KMS-11 (cell line): ENCODE measurements at regions not wholly inside any gene's neighbourhood (a gene's known extent, or its start where the extent isn't known, plus 50 kb on each side); places are given as distances from the start of the nearest gene placed in this dataset.

ENCODE experiments used
- H2AFZ ChIP-seq: fragments of 200-600 bp; sonication (generic); 2 replicates; pipeline ENCODE4 v1.6.1; 2016; ENCODE audit warnings: antibody characterized with exemption, mixed run types, low read depth
- H3K27ac ChIP-seq: fragments of 200-600 bp; sonication (generic); 2 replicates; pipeline ENCODE4 v1.6.1; 2016; ENCODE audit warnings: mild to moderate bottlenecking, mixed run types
- H3K27me3 ChIP-seq: fragments of 200-600 bp; sonication (generic); 2 replicates; pipeline ENCODE4 v1.6.1; 2017; ENCODE audit warnings: mild to moderate bottlenecking, low read depth, mixed run types, moderate library complexity; ENCODE audit not compliant: insufficient read depth
- H3K36me3 ChIP-seq: fragments of 200-600 bp; sonication (generic); 2 replicates; pipeline ENCODE4 v1.6.1; 2017; ENCODE audit warnings: mild to moderate bottlenecking, mixed run types; ENCODE audit not compliant: insufficient read depth
- H3K4me1 ChIP-seq: fragments of 200-600 bp; sonication (generic); 2 replicates; pipeline ENCODE4 v1.6.1; 2016; ENCODE audit warnings: mild to moderate bottlenecking, low read depth, mixed run types; ENCODE audit not compliant: poor library complexity, severe bottlenecking
- H3K4me2 ChIP-seq: fragments of 200-600 bp; sonication (generic); 2 replicates; pipeline ENCODE4 v1.7.0; 2016; ENCODE audit warnings: mild to moderate bottlenecking, mixed run types
- H3K4me3 ChIP-seq: fragments of 200-600 bp; sonication (generic); IDR thresholded peaks from 2 replicates; pipeline ENCODE4 v1.6.1; 2017; ENCODE audit warnings: low read depth, low read length, mixed read lengths; ENCODE audit not compliant: insufficient read depth
- H3K79me2 ChIP-seq: fragments of 200-600 bp; sonication (generic); 2 replicates; pipeline ENCODE4 v1.6.1; 2016; ENCODE audit warnings: low read depth, mixed run types; ENCODE audit not compliant: insufficient read depth
- H3K9ac ChIP-seq: fragments of 200-600 bp; sonication (generic); 2 replicates; pipeline ENCODE4 v1.6.1; 2016; ENCODE audit warnings: mild to moderate bottlenecking, mixed run types
- H4K20me1 ChIP-seq: fragments of 200-600 bp; sonication (generic); 2 replicates; pipeline ENCODE4 v1.6.1; 2016; ENCODE audit warnings: mild to moderate bottlenecking, mixed run types; ENCODE audit not compliant: insufficient read depth
- TF ChIP-seq, protein P1 (sequence below): fragments of 200-600 bp; sonication (generic); conservative IDR thresholded peaks from 2 replicates; pipeline ENCODE4 v1.6.1; 2017; ENCODE audit warnings: low read depth, mild to moderate bottlenecking, antibody characterized with exemption, low read length, moderate library complexity, mixed read lengths

- no peak overlapping the region for H3K9ac ChIP-seq
- H3K4me3 ChIP-seq, result no peak overlapping the region
- H3K36me3 ChIP-seq, result no peaks in the 10 kb centered on the region
- no peaks in the 10 kb centered on the region for H4K20me1 ChIP-seq
- H3K4me1 ChIP-seq, result no peaks in the 10 kb centered on the region
- TF ChIP-seq, protein P1, sequence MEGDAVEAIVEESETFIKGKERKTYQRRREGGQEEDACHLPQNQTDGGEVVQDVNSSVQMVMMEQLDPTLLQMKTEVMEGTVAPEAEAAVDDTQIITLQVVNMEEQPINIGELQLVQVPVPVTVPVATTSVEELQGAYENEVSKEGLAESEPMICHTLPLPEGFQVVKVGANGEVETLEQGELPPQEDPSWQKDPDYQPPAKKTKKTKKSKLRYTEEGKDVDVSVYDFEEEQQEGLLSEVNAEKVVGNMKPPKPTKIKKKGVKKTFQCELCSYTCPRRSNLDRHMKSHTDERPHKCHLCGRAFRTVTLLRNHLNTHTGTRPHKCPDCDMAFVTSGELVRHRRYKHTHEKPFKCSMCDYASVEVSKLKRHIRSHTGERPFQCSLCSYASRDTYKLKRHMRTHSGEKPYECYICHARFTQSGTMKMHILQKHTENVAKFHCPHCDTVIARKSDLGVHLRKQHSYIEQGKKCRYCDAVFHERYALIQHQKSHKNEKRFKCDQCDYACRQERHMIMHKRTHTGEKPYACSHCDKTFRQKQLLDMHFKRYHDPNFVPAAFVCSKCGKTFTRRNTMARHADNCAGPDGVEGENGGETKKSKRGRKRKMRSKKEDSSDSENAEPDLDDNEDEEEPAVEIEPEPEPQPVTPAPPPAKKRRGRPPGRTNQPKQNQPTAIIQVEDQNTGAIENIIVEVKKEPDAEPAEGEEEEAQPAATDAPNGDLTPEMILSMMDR, result no peak
- H2AFZ ChIP-seq, result no peak overlapping the region
- no peak overlapping the region for H3K4me2 ChIP-seq
- H3K27me3 ChIP-seq, result no peaks in the 10 kb centered on the region
- no peaks in the 10 kb centered on the region for H3K79me2 ChIP-seq
- H3K27ac ChIP-seq, result no peak overlapping the region
These were observed 278.0 kb downstream of the EPHA4 start for GRCh38 chr2:221293949-221294742.

DNA sequence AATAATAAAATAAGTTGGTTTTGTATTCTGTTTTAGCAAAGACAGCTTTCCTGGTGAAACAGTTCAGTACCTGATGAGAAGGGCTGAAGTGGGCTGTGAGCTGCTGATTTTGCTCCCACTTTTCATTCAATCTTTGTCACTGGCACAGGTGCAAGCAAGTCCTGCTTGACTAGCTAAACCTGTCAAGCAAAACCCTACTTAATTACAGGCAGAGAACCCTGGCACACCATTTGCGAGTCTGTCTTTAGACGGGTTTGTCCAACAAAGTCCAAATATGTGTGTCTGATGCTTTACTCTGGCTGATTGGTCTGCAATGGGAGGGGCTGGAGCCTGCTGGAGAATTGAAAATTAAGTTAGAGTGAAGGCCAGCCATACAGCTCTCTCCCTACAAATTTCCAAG is 267.2 kb downstream of the EPHA4 start:
- H3K4me3 ChIP-seq, result no peak overlapping the region
- H3K27me3 ChIP-seq, result no peaks in the 10 kb centered on the region
- H2AFZ ChIP-seq, result no peak overlapping the region
- H3K4me2 ChIP-seq, result no peak overlapping the region
- no peaks in the 10 kb centered on the region for H4K20me1 ChIP-seq
- no peaks in the 10 kb centered on the region for H3K79me2 ChIP-seq
- TF ChIP-seq, protein P1, result no peak
- H3K36me3 ChIP-seq, result no peaks in the 10 kb centered on the region
- no peaks in the 10 kb centered on the region for H3K4me1 ChIP-seq
- H3K9ac ChIP-seq, result no peak overlapping the region
- H3K27ac ChIP-seq, result no peak overlapping the region

DNA sequence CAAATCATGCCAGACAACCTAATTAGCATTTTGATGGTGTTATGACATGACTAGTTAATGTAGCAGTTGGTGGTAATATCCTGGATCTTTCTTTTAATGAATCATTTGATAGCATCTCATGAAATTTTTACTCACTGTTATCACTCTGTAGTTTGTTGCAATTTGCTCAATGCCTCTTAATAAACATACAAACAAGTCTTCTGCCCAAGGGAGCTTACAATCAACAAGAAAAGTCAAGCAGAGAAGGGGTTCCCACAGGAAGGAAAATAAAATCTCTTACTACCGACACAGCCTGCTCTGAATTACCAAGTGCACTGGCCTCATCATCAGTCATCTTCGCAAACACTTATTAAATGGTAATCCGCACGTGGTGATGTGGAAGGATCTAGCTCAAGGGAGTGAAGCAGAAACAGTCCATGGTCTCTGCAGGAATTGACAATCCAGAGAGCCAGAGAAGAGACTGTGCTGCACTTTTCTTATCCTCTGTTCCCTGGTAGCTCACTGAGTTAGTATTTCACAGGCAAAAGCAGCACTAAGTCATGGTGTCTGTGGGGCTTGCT is 263.5 kb downstream of the EPHA4 start:
- Histone ChIP-seq H3K79me2 (no peaks in the 10 kb centered on the region), H3K27ac (no peak overlapping the region), H3K27me3 (no peaks in the 10 kb centered on the region), H2AFZ (no peak overlapping the region), H4K20me1 (no peaks in the 10 kb centered on the region), H3K4me3 (no peak overlapping the region), H3K4me2 (no peak overlapping the region), H3K36me3 (no peaks in the 10 kb centered on the region), H3K9ac (no peak overlapping the region), H3K4me1 (no peaks in the 10 kb centered on the region)
- TF ChIP-seq, protein P1, result no peak

DNA sequence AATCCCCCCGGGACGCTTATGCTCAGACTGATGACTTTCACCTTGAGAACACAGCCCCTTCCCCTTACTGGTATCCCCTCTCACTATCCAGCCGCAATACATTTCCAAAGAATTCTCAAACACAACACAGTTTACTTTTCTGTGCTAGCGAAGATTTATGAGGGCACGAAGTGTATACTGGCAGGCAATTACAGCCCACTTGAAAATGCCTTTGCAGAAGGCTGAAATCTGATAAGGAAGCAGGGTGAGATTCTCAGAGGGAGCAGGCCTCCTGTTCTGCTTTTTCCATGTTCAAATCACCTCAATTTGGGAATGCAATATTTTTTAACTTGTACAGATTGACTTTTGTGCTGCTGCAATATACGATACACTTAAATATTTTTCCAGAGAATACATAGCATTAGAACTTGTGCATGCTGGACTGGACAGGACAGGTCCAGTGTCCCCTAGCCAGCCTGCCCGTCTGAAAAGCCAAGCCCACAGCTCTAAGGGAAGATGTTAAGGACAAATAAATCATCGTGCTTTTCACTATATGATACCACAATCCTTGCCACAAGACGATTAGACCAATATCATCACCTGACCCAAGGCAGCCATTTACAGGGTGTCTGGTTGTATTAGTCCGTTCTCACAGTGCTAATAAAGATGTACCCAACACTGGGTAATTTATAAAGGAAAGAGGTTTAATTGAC is 262.1 kb downstream of the EPHA4 start:
- Histone ChIP-seq H3K4me2 (no peak overlapping the region), H4K20me1 (no peaks in the 10 kb centered on the region), H3K4me1 (no peaks in the 10 kb centered on the region), H3K79me2 (no peaks in the 10 kb centered on the region), H3K36me3 (no peaks in the 10 kb centered on the region), H2AFZ (no peak overlapping the region), H3K9ac (no peak overlapping the region), H3K4me3 (no peak overlapping the region), H3K27me3 (no peaks in the 10 kb centered on the region), H3K27ac (no peak overlapping the region)
- TF ChIP-seq, protein P1, result no peak
